Left lung (tissue), 4 donors: ENCODE measurements at regions not wholly inside any gene's neighbourhood (a gene's known extent, or its start where the extent isn't known, plus 50 kb on each side); places are given as distances from the start of the nearest gene placed in this dataset.
"Not testable (repeated sequence)": the region's sequence is repeated elsewhere in the genome, so short reads cannot be mapped to it uniquely, and the experiment has no call there.

ENCODE experiments used
- ATAC-seq: fragments of 200-7000 bp; cut with Tn5 transposase; one replicate; pipeline ENCODE4 v1.9.1; 2020; ENCODE audit warnings: moderate library complexity
- DNase-seq, 4 donors: peaks; one replicate each; pipeline ENCODE4 v3.0.0-alpha.2; 2013 to 2020
- H3K27ac ChIP-seq, 2 donors: fragments of 200-600 bp; sonication (generic) in 1 of 2; one replicate each; pipeline versions ENCODE4 v1.5.0 to v1.8.0; 2020 to 2021
- H3K27me3 ChIP-seq, 2 donors: fragments of 200-600 bp; sonication (generic) in 1 of 2; one replicate each; pipeline versions ENCODE4 v1.5.0 to v1.8.0; 2020 to 2021
- H3K36me3 ChIP-seq, 2 donors: fragments of 200-600 bp; sonication (generic) in 1 of 2; one replicate each; pipeline versions ENCODE4 v1.5.0 to v1.8.0; 2020 to 2021
- H3K4me1 ChIP-seq, 2 donors: fragments of 200-600 bp; one replicate each; pipeline ENCODE4 v1.8.0; 2021
- H3K4me3 ChIP-seq, 2 donors: fragments of 200-600 bp; sonication (generic) in 1 of 2; one replicate each; pipeline versions ENCODE4 v1.5.0 to v1.8.0; 2020 to 2021; ENCODE audit warnings: mild to moderate bottlenecking in 1 of 2
- H3K9me3 ChIP-seq, 2 donors: fragments of 200-600 bp; sonication (generic) in 1 of 2; one replicate each; pipeline versions ENCODE4 v1.5.0 to v1.8.0; 2020 to 2021
- intact Hi-C, 2 donors: fragments of 100-400 bp; cut with DNase I; formaldehyde crosslinking; loops; one replicate each; pipeline versions ENCODE4 v1.11.2 to v1.14.2; 2022
- TF ChIP-seq, protein P1 (sequence below), 2 donors: fragments of 200-600 bp; sonication (generic) in 1 of 2; IDR thresholded peaks; one replicate each; pipeline versions ENCODE4 v1.5.0 to v1.8.0; 2021; ENCODE audit warnings: antibody characterized with exemption in 2 of 2
- donor health status: DM: no; HTN: yes; CAD: no.
- donor health status: DM: no; HTN: no; CAD: no.

DNA sequence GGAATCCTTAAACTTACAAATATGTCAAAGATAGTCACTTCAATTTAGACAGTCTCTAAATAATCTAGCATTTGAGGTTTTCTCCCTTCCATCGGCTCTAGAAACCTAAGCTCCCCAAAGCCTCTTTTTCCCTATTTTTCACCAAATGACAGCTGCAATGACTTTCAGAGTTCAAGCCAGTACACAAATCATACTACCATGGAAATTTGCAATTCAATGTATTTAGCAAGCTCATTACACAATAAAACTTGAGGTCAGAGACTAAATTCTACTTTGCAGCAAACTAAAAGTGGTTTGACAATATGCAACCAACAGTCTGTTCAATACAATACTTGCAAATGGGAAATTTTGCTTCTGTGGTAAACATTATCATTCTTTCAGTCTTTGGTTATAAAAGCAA is 80.3 kb downstream of the SKIDA1 start:
- TF ChIP-seq, protein P1, sequence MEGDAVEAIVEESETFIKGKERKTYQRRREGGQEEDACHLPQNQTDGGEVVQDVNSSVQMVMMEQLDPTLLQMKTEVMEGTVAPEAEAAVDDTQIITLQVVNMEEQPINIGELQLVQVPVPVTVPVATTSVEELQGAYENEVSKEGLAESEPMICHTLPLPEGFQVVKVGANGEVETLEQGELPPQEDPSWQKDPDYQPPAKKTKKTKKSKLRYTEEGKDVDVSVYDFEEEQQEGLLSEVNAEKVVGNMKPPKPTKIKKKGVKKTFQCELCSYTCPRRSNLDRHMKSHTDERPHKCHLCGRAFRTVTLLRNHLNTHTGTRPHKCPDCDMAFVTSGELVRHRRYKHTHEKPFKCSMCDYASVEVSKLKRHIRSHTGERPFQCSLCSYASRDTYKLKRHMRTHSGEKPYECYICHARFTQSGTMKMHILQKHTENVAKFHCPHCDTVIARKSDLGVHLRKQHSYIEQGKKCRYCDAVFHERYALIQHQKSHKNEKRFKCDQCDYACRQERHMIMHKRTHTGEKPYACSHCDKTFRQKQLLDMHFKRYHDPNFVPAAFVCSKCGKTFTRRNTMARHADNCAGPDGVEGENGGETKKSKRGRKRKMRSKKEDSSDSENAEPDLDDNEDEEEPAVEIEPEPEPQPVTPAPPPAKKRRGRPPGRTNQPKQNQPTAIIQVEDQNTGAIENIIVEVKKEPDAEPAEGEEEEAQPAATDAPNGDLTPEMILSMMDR (IDR thresholded peaks at IDR 0.05), result no peak
- Histone ChIP-seq H3K36me3 (no peaks in the 10 kb centered on the region), H3K4me3 (no peak overlapping the region), H3K4me1 (no peaks in the 10 kb centered on the region), H3K27me3 (no peaks in the 10 kb centered on the region), H3K27ac (no peak overlapping the region), H3K9me3 (peaks cover 0 to 6% of the 10 kb centered on the region in 2 donors)
- no peak for DNase-seq
- no peak for ATAC-seq
- intact Hi-C loops, result no loop called here

DNA sequence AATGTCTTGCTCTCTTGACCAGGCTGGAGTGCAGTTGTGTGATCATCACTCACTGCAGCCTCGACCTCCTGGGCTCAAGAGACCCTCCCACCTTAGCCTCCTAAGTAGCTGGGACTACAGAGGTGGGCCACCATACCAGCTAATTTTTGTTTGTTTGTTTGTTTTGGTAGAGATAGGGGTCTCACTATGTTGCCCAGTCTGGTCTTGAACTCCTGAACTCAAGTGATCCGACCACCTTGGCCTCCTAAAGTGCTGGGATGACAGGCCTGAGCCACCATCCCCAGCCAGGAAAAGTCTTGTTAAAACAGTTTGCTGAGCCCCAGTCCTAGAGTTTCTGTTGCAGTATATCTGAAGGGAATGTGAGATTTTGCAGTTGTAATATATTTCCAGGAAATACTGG is 83.9 kb downstream of the SKIDA1 start:
- DNase-seq (no peak), ATAC-seq (no peak)
- Histone ChIP-seq H3K27me3 (no peaks in the 10 kb centered on the region), H3K27ac (no peak overlapping the region), H3K9me3 (no peaks in the 10 kb centered on the region), H3K4me3 (no peak overlapping the region), H3K36me3 (no peaks in the 10 kb centered on the region), H3K4me1 (no peaks in the 10 kb centered on the region)
- intact Hi-C loops, result no loop called here
- TF ChIP-seq, protein P1 (IDR thresholded peaks at IDR 0.05), result no peak

DNA sequence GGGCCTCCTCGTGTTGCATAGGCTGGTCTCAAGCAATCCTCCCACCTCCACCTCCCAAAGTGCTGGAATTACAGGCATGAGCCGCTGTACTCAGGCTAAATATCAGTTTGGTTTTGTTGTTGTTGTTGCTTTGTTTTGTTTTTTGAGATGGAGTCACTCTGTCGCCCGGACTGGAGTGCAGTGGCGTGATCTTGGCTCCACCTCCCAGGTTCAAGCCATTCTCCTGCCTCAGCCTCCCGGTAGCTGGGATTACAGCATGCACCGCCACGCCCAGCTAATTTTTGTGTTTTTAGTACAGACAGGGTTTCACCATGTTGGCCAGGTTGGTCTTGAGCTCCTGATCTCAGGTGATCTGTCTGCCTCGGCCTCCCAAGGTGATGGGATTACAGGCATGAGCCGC is 86.6 kb downstream of the SKIDA1 start:
- intact Hi-C loops, H3K9me3 ChIP-seq, ATAC-seq, H3K4me3 ChIP-seq, H3K4me1 ChIP-seq, H3K36me3 ChIP-seq, H3K27ac ChIP-seq, H3K27me3 ChIP-seq, DNase-seq: not testable (repeated sequence)

DNA sequence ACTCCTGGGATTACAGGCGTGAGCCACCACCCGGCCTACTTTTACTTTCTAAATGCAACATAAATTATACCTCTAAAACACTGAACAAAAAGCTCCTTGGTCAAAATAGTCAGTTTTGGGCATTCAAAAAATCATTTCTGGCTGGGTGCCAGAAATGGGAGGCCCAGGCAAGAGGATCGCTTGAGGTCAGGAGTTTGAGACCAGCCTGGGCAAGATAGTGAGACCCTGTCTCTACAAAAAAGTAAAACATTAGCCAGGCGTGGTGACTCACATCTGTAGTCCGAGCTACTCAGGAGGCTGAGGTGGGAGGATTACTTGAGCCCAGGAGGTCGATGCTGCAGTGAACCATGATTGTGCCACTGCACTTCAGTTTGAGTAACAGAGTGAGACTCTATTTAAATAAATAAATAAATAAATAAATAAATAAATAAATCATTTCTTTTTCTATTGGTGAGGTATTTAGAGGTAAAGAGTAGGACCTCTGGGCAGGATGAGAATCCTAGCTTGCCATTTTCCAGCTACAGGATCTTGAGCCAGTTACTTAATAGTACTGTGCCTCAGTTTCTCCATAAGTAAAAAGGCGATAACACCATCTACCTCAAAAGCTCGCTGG is 87.6 kb downstream of the SKIDA1 start:
- Histone ChIP-seq H3K4me1 (no peaks in the 10 kb centered on the region), H3K27ac (no peak overlapping the region), H3K4me3 (no peak overlapping the region), H3K27me3 (no peaks in the 10 kb centered on the region), H3K9me3 (no peaks in the 10 kb centered on the region), H3K36me3 (no peaks in the 10 kb centered on the region)
- intact Hi-C loops, result no loop called here
- TF ChIP-seq, protein P1 (IDR thresholded peaks at IDR 0.05), result no peak
- no peak for DNase-seq
- ATAC-seq, result no peak

DNA sequence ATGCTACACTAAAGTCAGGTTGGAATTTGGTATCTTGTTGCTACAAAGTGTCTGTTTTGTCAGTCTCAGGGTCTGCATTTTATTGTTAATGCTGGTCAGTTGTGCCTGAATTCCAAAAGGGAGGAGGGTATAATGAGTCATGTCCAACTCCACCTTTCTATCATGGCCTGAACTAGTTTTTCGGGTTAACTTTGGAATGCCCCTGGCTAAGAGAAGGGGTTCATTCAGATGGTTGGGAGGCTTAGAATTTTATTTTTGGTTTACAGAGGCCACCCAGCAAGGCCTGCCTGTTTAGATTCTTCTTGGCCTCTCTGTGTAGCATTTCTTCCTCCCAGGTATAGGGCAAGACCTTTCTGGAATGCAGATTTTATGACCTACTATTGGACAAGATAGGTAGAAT is 93.2 kb downstream of the SKIDA1 start:
- TF ChIP-seq, protein P1 (IDR thresholded peaks at IDR 0.05), result no peak
- intact Hi-C loops, result no loop called here
- no peaks in the 10 kb centered on the region for H3K27me3 ChIP-seq
- H3K4me1 ChIP-seq, result no peaks in the 10 kb centered on the region
- ATAC-seq (no peak), DNase-seq (no peak)
- H3K4me3 ChIP-seq, result no peak overlapping the region
- peaks cover 0 to 1% of the 10 kb centered on the region in 2 donors for H3K9me3 ChIP-seq
- no peak overlapping the region for H3K27ac ChIP-seq
- no peaks in the 10 kb centered on the region for H3K36me3 ChIP-seq

DNA sequence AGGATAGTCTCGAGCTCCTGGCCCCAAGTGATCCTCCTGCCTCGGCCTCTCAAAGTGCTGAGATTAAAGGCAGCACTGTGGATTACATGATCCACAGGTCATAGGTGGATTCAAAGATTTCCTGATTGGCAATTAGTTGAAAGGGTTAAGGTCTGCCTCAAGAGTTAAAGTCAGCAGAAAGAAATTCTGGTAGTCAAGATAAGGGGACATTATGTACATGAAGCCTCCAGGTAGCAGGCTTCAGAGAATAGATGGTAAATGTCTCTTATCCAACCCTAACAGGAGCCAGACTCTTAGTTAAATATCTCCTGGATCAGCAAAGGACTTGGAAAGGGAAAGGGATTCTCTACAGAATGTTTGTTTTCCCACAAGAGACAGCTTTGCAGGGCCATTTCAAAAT is 93.7 kb downstream of the SKIDA1 start:
- no peak overlapping the region for H3K4me3 ChIP-seq
- TF ChIP-seq, protein P1 (IDR thresholded peaks at IDR 0.05), result no peak
- H3K4me1 ChIP-seq, result no peaks in the 10 kb centered on the region
- H3K36me3 ChIP-seq, result no peaks in the 10 kb centered on the region
- intact Hi-C loops, result no loop called here
- H3K27me3 ChIP-seq, result no peaks in the 10 kb centered on the region
- no peak for ATAC-seq
- DNase-seq, result no peak
- peaks cover 0 to 5% of the 10 kb centered on the region in 2 donors for H3K9me3 ChIP-seq
- H3K27ac ChIP-seq, result no peak overlapping the region
